ENCODE measurements at regions not wholly inside any gene's neighbourhood (a gene's known extent, or its start where the extent isn't known, plus 50 kb on each side); places are given as distances from the start of the nearest gene placed in this dataset.

DNA sequence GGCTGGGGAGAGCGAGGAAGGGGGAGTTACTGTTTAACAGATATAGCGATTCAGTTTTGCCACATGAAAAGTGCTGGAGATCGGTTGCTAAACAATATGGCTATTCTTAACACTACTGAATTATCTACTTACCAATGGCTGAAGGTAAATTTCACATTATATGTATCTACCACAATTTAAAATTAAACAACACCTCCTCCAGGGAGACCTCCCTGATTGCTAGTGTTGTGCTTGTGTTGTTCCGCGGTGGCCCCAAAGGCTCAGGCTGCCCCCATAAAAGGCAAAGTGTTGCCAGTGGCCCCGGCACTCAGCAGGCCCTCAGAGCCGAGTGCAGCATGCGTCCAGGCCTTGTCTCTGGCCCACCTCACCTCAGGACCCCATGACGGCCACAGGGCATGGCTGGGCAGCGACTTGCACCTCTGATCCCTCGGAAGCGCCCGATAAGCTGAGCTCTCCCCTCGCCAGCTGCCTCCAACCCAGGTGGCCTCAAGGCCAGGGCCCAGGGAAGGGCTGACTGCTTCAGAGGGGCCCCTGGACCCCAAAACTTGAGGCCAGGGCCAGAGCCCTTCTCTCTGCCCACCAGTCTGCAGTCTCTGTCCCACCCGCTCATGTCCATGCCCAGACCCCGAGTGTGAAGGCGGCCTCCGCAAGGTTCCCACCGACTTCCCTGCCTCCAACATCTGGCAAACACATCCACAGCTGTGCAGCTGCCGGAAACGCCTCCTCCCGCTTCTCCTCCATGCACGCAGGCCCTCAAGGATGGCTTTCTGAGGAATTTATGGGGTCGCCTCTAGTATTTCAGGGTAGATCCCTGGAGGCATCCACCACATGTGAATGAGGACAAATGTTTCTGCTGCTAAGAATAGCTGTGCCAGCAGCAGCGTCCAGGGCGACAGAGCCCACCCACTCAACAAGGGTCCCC is 60.0 kb downstream of the NCOR2 start (continued):
- TF ChIP-seq, protein P1, sequence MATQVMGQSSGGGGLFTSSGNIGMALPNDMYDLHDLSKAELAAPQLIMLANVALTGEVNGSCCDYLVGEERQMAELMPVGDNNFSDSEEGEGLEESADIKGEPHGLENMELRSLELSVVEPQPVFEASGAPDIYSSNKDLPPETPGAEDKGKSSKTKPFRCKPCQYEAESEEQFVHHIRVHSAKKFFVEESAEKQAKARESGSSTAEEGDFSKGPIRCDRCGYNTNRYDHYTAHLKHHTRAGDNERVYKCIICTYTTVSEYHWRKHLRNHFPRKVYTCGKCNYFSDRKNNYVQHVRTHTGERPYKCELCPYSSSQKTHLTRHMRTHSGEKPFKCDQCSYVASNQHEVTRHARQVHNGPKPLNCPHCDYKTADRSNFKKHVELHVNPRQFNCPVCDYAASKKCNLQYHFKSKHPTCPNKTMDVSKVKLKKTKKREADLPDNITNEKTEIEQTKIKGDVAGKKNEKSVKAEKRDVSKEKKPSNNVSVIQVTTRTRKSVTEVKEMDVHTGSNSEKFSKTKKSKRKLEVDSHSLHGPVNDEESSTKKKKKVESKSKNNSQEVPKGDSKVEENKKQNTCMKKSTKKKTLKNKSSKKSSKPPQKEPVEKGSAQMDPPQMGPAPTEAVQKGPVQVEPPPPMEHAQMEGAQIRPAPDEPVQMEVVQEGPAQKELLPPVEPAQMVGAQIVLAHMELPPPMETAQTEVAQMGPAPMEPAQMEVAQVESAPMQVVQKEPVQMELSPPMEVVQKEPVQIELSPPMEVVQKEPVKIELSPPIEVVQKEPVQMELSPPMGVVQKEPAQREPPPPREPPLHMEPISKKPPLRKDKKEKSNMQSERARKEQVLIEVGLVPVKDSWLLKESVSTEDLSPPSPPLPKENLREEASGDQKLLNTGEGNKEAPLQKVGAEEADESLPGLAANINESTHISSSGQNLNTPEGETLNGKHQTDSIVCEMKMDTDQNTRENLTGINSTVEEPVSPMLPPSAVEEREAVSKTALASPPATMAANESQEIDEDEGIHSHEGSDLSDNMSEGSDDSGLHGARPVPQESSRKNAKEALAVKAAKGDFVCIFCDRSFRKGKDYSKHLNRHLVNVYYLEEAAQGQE (IDR thresholded peaks at IDR 0.05; ENCODE audit: low read depth): no peak
- TF ChIP-seq EGR1 (IDR thresholded peaks at IDR 0.05; ENCODE audit: low read depth) (no peak), SP1 (IDR thresholded peaks at IDR 0.05; ENCODE audit: low read depth) (no peak), RAD21 (IDR thresholded peaks at IDR 0.05; ENCODE audit: low read depth) (no peak)

DNA sequence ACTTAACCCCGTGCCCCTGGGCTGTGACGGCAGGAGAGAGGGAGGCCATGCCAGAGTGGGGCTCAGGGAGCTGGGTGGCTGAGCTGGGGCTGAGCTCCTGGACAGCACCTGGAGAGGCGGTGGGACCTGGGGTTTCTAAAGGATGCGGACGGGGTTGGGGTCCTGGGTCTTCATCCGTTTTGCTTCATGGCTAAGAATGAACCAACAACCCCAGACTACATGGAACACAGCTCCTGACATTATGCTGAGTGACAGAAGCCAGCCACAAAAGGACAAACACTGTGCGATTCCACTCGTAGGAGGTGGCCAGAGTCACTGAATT is 60.6 kb downstream of the NCOR2 start:
- BruUV-seq (replicated peaks): no TSS peak
- no peak overlapping the region for H3K4me3 ChIP-seq (replicated peaks in 1 of 2; ENCODE audit: low read depth in 1 of 2, low read length in 2 of 2)
- no peaks in the 10 kb centered on the region for H3K9me3 ChIP-seq (ENCODE audit: control insufficient read depth in 1 of 2, insufficient read depth in 1 of 2, low read depth in 1 of 2, low read length in 2 of 2)
- ChIA-PET POLR2A (no interaction called here), RAD21 (ENCODE audit: low non-redundant PET in 1 of 2, low total read pairs in 2 of 2, uncharacterized antibody in 2 of 2, unreplicated experiment in 2 of 2) (no interaction called here), CTCF (no interaction called here)
- H2AFZ ChIP-seq (ENCODE audit: low read depth, low read length, poor library complexity, severe bottlenecking): no peak overlapping the region
- H4K20me1 ChIP-seq (ENCODE audit: insufficient read depth): no peaks in the 10 kb centered on the region
- H3K27me3 ChIP-seq (ENCODE audit: insufficient read depth, low read length): no peaks in the 10 kb centered on the region
- H3K79me2 ChIP-seq (ENCODE audit: insufficient read depth, low read length): peaks cover 75% of the 10 kb centered on the region
- H3K4me1 ChIP-seq (ENCODE audit: control insufficient read depth in 1 of 2, insufficient read depth in 2 of 2, low read length in 2 of 2): peaks cover 31 to 40% of the 10 kb centered on the region in 2 experiments
- intact Hi-C loops (cut with micrococcal nuclease): no loop called here
- ATAC-seq: no peak
- H3K9me2 ChIP-seq (ENCODE audit: insufficient read depth): no peaks in the 10 kb centered on the region
- no peaks in the 10 kb centered on the region for H3K36me3 ChIP-seq (ENCODE audit: control insufficient read depth in 1 of 2, insufficient read depth in 2 of 2, low read length in 2 of 2)
- no peak for DNase-seq (ENCODE audit: low read depth, low spot score)
- H3K27ac ChIP-seq (ENCODE audit: low read depth, low read length): no peak overlapping the region
- H3K9ac ChIP-seq (ENCODE audit: low read length): no peak overlapping the region
- TF ChIP-seq ZNF274 (IDR thresholded peaks at IDR 0.05; ENCODE audit: low read depth, low read length) (no peak), SRF (IDR thresholded peaks at IDR 0.05; ENCODE audit: low read depth) (no peak)
- H3K4me2 ChIP-seq (ENCODE audit: low read length): no peak overlapping the region
